ENCODE measurements at regions not wholly inside any gene's neighbourhood (a gene's known extent, or its start where the extent isn't known, plus 50 kb on each side); places are given as distances from the start of the nearest gene placed in this dataset.

DNA sequence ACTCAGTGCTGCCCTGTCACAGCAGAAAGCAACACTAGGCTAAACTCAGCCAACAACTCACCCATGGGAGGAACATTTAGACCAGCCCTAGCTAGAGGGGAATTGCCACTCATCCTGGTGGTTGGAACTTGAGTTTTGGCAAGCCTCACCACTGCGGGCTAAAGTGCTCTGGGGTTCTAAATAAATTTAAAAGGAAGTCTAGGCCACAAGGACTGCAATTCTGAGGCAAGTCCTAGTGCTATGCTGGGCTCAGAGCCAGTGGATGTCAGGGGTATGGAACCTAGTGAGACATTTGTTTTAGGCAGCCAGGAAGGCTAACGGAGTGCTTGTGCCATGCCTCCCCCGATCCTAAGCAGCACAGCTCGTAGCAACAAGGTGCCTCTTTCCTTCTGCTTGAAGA is 78.0 kb downstream of the RGS13 start:
- no peak for DNase-seq
- Histone ChIP-seq H3K27ac (no peak overlapping the region), H3K9me3 (ENCODE audit: severe bottlenecking) (no peaks in the 10 kb centered on the region), H3K4me3 (ENCODE audit: low read depth, low read length) (no peak overlapping the region), H3K36me3 (no peaks in the 10 kb centered on the region), H3K27me3 (ENCODE audit: insufficient read depth, low read depth, severe bottlenecking) (no peaks in the 10 kb centered on the region)
- TF ChIP-seq, protein P1, sequence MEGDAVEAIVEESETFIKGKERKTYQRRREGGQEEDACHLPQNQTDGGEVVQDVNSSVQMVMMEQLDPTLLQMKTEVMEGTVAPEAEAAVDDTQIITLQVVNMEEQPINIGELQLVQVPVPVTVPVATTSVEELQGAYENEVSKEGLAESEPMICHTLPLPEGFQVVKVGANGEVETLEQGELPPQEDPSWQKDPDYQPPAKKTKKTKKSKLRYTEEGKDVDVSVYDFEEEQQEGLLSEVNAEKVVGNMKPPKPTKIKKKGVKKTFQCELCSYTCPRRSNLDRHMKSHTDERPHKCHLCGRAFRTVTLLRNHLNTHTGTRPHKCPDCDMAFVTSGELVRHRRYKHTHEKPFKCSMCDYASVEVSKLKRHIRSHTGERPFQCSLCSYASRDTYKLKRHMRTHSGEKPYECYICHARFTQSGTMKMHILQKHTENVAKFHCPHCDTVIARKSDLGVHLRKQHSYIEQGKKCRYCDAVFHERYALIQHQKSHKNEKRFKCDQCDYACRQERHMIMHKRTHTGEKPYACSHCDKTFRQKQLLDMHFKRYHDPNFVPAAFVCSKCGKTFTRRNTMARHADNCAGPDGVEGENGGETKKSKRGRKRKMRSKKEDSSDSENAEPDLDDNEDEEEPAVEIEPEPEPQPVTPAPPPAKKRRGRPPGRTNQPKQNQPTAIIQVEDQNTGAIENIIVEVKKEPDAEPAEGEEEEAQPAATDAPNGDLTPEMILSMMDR (IDR thresholded peaks at IDR 0.05; ENCODE audit: low read depth, low read length): no peak

DNA sequence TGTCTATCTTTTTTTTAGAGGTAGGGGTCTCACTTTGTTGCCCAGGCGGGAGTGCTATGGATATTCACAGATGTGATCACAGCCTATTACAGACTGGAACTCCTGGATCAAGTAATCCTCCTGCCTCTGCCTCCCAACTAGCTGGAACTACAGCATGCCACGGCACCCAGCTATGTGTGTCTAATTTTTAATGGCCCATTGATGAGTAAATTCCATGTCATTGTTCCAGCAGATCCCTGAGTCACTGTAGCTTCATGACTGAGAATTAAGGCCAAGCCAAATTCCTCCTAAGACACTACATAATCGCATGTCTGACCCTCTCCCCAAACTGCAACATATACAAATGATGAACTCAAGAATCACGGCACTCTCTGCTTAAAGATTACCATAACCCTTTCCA is 84.2 kb upstream of the RGS2 start:
- no peak for DNase-seq

DNA sequence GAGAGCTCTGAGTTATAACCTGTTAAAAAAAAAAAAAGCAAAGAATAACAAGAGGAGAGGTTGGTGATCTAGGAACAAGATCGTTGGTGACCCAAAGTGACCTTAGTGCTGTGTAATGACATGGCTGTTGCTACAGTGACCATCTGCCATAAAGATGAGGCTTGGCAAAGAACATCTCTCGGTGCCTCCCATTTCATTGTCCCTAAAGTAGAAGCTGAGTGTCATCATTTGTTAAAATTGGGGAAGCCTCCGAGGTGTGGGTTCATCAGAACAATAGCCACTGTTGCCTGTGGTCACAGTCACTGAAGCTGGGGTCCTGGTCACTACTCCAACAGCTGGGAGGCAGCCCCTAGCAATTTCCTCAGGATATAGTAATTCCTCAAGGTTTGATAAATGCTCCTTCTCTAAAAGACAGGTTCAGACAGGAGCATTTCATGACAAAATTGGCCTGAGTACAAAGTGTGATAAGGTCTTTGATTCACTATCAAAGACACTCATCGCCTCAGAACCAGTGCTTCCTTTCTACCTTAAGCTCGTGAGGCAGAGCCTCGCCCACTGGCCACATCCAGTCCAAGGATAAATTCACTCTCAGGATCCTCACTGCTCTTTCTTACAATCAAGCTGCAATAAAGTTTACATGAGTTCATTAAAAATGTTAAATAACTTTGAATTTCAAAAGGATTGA is 81.9 kb upstream of the RGS2 start:
- Histone ChIP-seq H3K9me3 (ENCODE audit: severe bottlenecking) (no peaks in the 10 kb centered on the region), H3K36me3 (no peaks in the 10 kb centered on the region), H3K27ac (no peak overlapping the region), H3K27me3 (ENCODE audit: insufficient read depth, low read depth, severe bottlenecking) (no peaks in the 10 kb centered on the region), H3K4me3 (ENCODE audit: low read depth, low read length) (no peak overlapping the region)
- TF ChIP-seq, protein P1 (IDR thresholded peaks at IDR 0.05; ENCODE audit: low read depth, low read length): no peak
- DNase-seq: no peak

More for the DNA sequence above, 84.2 kb upstream of the RGS2 start:
- H3K27ac ChIP-seq: no peak overlapping the region
- no peaks in the 10 kb centered on the region for H3K27me3 ChIP-seq (ENCODE audit: insufficient read depth, low read depth, severe bottlenecking)
- TF ChIP-seq, protein P1 (IDR thresholded peaks at IDR 0.05; ENCODE audit: low read depth, low read length): no peak
- no peaks in the 10 kb centered on the region for H3K9me3 ChIP-seq (ENCODE audit: severe bottlenecking)
- no peaks in the 10 kb centered on the region for H3K36me3 ChIP-seq
- H3K4me3 ChIP-seq (ENCODE audit: low read depth, low read length): no peak overlapping the region

DNA sequence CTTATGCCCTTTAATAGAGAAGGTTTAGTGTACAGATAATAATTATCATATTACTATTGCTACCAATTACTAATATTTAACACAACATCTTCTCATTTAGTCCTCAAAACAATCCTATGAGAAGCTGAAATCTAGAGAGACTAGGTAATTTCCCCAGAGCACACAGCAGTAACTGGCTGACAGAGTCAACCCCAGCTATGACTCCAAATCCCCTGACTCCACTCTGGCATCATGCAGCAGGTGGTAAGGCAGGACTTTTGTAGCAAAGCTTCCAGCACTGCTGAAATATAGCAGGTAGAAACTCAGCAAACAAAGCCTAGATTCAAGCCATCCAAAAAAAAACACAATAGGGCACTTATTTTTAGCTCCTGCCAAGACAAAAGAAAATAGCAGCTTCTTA is 79.3 kb upstream of the RGS2 start:
- TF ChIP-seq, protein P1 (IDR thresholded peaks at IDR 0.05; ENCODE audit: low read depth, low read length): no peak
- no peak for DNase-seq
- Histone ChIP-seq H3K9me3 (ENCODE audit: severe bottlenecking) (no peaks in the 10 kb centered on the region), H3K36me3 (no peaks in the 10 kb centered on the region), H3K4me3 (ENCODE audit: low read depth, low read length) (no peak overlapping the region), H3K27me3 (ENCODE audit: insufficient read depth, low read depth, severe bottlenecking) (no peaks in the 10 kb centered on the region), H3K27ac (no peak overlapping the region)

DNA sequence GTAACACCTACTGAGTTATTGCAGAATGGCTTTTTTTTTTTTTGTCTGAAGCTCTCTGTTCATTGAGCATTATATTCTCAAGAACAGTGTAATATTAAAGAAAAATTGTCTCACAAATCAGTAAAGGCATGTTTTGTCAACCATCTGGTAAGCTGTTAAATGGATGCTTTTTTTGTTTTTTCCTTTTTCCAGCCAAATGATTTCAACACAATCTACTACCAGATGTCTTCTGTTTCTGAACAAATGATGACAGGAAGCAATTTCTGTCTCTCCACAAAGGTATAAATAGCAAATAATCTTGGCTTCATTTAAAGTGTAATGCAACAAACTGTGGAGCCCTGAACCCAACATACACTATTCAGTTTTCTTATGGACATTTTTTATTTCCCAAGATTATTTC is 78.6 kb upstream of the RGS2 start:
- H3K9me3 ChIP-seq (ENCODE audit: severe bottlenecking): no peaks in the 10 kb centered on the region
- H3K4me3 ChIP-seq (ENCODE audit: low read depth, low read length): no peak overlapping the region
- no peak overlapping the region for H3K27ac ChIP-seq
- H3K36me3 ChIP-seq: no peaks in the 10 kb centered on the region
- no peak for DNase-seq
- TF ChIP-seq, protein P1 (IDR thresholded peaks at IDR 0.05; ENCODE audit: low read depth, low read length): no peak
- no peaks in the 10 kb centered on the region for H3K27me3 ChIP-seq (ENCODE audit: insufficient read depth, low read depth, severe bottlenecking)

DNA sequence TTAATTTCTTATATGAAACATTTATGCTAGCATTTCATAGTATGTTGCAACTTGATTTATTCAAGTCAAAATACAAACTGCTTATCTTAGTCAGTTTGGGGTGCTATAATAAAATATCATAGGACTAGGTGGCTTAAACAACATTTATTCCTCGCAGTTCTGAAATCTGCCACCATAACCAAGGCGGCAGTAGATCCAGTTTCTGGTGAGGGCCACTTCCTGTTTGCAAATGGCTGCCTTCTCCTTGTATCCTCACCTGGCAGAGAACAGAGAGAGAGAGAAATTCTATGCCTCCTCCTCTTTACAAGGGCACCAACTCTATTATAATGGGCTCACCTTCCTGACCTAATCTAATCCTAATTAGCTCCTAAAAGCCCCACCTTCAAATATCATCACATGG is 76.1 kb upstream of the RGS2 start:
- no peaks in the 10 kb centered on the region for H3K36me3 ChIP-seq
- DNase-seq: peak; percentile 9
- no peaks in the 10 kb centered on the region for H3K27me3 ChIP-seq (ENCODE audit: insufficient read depth, low read depth, severe bottlenecking)
- no peaks in the 10 kb centered on the region for H3K9me3 ChIP-seq (ENCODE audit: severe bottlenecking)
- TF ChIP-seq, protein P1 (IDR thresholded peaks at IDR 0.05; ENCODE audit: low read depth, low read length): no peak
- H3K4me3 ChIP-seq (ENCODE audit: low read depth, low read length): no peak overlapping the region
- H3K27ac ChIP-seq: no peak overlapping the region
